Ammon's horn (tissue), 1 donor: ENCODE measurements at regions not wholly inside any gene's neighbourhood (a gene's known extent, or its start where the extent isn't known, plus 50 kb on each side); places are given as distances from the start of the nearest gene placed in this dataset.

Experiments
- DNase-seq: peaks from one replicate; pipeline ENCODE4 v3.0.0-alpha.2; 2016; ENCODE audit warnings: low spot score

GRCh38 chr2:43055086-43055912, 171.1 kb downstream of the ZFP36L2 start:
- DNase-seq = no peak

GRCh38 chr2:43054367-43054766, 172.0 kb downstream of the ZFP36L2 start:
- no peak for DNase-seq

GRCh38 chr2:43052944-43053306, 173.5 kb downstream of the ZFP36L2 start:
- no peak for DNase-seq

DNA sequence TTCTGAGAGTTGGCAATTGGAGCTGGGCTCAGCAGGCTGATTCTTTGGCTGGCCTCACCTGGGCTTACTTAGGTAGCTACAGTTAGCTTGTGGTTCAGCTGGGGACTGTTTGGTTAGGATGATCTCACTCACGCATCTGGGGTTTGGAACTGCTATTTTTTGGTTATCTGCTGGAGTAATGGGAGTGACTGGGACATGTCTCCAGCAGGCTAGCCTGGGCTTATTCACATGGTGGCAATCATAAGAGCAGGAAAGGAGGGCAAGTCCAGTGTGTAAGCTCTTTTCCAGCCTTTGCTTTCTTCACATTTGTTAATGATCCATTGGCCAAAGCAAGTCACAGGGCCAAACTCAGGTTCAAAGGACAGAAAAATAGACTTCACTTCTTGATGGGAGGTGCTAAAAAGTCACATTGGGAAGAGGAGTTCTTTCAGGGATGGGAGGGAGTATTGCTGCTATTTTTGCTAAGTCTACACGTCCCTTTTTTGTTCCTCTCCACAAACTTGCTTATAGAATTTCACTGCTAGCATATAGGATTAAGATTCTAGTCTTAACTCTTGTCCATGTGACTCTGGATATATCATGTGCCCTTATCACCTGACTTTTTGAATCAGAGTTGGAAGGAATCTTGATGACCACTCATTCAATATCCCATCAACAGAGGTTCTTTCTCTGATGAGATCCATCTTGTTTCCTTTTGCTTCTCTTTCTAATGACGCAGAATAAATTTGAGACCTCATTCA, 174.0 kb downstream of the ZFP36L2 start:
- DNase-seq = no peak

DNA sequence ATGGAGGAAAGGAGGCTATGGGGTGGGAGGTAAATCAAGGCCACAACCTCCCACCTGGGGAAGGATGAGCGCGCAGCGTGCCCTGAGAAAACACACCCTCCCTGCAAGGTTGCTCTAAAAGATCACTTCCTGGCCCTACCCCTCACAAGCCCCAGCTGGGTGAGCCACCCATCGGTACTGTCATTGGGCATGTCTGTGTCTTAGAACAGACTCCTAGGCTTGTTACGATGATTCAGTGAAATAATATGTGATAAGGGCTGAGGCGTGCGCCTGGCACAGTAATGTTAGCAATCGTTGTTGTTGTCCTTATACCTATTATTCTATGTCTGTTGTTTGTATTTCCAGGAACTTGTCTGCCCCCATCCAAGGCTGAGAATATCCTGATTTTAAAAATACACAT, 175.1 kb downstream of the ZFP36L2 start:
- no peak for DNase-seq

DNA sequence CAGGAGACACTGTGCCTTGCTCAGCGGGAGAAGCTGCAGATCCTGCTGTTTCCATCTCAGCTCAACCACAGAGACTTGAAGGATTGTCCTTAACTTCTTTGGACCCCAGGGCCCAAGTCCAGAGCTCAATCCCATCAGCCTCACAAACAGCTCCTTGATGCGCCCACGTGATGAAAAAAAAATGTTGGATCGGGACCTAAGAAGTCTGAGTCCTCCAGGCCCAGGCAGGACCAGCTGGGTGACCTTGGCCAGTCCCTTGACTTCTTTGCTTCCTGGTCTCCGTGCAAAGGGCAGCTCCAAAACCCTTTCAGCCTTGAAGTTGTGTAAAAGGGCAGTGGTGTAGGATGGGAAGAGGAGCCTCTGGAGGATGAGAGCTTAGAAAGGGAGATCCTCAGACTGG, 175.5 kb downstream of the ZFP36L2 start:
- no peak for DNase-seq

DNA sequence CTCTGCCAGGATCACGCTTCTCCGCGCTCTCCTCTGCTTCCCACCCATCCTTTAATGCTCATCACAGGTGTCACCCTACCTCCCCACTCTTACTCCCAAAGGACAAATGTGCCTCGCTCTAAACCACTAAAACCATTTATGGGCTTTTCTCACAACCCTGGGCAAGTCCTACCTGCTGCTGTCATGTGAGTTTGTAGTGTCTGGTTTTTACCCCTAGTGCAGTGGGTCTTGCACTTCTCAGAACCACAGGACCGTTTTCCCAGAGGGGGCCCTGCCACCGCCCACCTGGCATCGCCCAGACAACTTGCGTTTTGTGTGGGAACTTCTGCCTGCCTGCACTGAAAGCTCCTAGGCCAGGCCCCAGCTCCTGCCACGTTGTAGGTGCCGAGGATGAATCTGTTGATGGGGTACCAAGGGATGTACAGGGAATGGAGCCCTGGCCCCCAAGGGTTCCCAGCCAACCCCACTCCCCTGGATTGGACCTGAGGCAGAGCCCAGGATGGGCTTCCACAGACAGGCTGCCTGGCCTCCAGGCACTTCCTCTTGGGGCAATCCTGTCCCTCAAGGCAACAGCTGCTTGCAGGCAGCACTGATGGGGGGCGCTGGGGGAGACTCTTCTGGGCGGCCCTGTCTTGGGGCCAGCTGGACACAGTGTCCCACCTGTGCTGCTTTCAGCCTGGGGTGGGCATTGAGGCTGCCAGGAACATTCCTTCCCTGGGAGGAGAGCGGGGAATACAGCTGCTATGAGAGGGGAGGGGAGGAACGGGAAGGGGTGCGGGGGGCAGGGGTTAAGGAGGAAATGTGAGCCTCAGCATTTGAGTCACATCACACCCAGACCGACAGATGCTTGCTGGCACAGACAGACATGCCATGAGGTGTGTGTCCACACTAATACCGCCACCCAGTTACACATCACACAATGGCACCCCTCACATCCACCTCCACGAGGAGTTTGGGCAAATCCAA, 176.3 kb downstream of the ZFP36L2 start:
- DNase-seq = no peak

DNA sequence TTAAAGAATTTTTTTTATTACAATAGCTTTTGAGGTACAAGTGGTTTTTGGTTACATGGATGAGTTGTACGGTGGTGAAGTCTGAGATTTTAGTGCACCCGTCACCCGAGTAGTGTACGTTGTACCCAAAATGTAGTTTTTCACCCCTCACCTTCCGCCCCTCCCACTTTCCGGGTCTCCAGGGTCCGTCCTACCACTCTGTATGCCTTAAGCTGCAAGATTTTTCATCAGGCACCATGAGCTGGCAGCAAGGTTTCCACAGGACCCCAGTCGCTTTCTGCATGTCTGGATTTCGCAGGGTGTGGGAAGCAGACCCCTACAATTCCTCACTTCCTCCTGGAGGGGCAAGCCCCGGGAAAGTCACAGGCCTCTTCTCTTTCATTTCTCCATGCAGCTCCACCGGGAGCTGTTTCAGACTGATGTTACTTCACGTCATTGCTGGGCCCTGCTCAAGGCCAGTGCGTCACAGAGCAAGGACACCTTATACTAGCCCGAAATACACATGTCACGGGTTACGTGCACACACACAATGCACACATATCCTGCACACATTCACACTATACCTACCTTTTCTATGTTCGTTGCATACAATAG, 179.1 kb downstream of the ZFP36L2 start:
- DNase-seq = no peak

- DNase-seq = no peak
These were observed 180.5 kb downstream of the ZFP36L2 start for GRCh38 chr2:43045866-43046265.

- no peak for DNase-seq
These were observed 182.2 kb downstream of the ZFP36L2 start for GRCh38 chr2:43044093-43044681.

DNA sequence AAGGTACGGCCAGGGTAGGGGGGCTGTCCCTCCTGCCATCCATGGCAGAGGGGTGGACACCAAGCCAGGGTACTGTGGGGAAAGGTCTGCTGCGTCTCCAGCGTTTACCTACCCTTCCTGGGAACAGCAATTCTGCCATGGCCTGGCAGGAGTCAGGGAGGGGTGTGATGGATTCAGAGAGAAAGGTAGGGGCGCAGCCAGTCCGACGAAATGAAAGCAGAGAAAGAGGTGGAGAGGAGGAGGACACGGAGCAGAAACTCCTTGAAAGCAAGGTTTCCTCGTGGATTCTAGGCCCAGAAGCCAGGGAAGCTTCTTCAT, 182.9 kb downstream of the ZFP36L2 start:
- DNase-seq = no peak

GRCh38 chr2:43041661-43042360, 184.6 kb downstream of the ZFP36L2 start:
- no peak for DNase-seq

DNA sequence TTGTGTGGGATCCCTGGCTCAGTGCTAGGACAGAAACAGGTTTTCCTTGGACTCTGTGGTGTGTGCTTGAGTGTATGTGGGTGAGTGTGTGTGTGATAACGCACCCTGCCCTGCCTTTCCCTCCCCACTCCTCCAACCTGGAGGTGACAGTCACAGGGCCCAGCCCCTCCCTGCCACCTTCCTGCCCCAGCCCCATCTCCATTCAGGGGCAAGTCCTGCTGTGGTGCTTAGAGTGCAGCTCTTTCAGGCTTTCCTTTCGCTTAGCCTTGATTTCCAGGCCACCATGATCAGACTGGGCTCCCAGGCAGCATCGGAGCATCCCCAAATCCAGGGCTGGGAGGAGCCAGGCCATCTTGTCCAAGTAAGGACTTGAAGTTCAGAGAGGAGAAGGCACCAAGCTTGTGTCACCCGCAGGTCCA, 185.2 kb downstream of the ZFP36L2 start:
- DNase-seq = no peak

- no peak for DNase-seq
These were observed 186.1 kb downstream of the ZFP36L2 start for GRCh38 chr2:43040084-43040854.

GRCh38 chr2:43039376-43040080, 186.9 kb downstream of the ZFP36L2 start:
- DNase-seq = peak; percentile 61

GRCh38 chr2:43038696-43039094, 187.7 kb downstream of the ZFP36L2 start:
- DNase-seq = no peak

DNA sequence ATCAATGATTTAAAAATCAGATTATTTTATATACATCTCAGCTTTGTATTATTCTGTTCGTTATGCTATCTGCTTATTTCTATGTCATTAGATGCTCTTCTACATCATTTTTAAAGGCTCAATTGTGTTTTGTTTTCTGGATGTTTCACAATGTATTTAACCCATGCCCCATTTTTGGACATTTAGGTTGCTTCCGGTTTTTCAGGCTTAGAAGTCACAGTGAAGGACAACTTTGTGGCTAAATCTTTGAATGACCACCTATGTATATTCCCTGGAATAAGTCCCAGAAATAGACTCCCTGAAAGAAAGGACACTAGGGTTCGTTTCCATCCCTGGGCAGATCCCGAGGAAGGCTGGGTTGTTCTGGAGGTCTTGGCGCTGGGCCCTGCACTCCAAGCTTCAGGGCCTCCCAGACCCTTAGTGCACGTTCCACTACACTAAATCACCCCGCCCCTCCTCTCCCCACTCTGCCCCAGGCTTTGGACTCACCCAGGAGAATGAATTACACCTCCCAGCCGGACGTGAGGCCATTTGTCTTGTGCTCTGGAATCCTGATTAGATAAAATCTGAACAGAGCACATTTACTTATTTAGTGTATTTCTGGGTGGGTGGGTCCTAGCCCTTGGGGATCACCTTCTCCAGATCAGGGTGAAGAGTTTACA, 188.2 kb downstream of the ZFP36L2 start:
- no peak for DNase-seq

GRCh38 chr2:43035922-43036321, 190.5 kb downstream of the ZFP36L2 start:
- no peak for DNase-seq

DNA sequence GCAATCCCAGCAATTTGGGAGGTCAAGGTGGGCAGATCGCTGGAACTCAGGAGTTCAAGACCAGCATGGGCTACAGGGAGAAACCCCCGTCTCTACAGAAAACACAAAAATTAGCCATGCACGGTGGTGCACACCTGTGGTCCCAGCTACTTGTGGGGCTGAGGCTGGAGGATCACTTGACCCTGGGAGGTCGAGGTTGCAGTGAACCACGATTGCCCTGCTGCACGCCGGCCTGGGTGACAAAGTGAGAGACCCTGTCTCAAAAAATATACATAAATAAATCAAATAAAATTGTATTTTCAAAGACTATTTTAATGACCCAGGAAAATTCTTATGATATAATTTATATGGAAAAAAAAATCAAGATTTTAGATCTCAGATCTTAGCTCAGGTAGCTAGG, 191.5 kb downstream of the ZFP36L2 start:
- no peak for DNase-seq
